WERI-Rb-1 (cell line): ENCODE measurements at regions not wholly inside any gene's neighbourhood (a gene's known extent, or its start where the extent isn't known, plus 50 kb on each side); places are given as distances from the start of the nearest gene placed in this dataset.

Experiments
- DNase-seq: peaks from one replicate; pipeline ENCODE4 v3.0.0-alpha.2; 2020
- H3K27ac ChIP-seq: fragments of 250-450 bp; sonication (Bioruptor Pico); 2 replicates; pipeline ENCODE4 v1.5.1; 2020; ENCODE audit warnings: mild to moderate bottlenecking, moderate library complexity
- H3K27me3 ChIP-seq: fragments of 250-450 bp; sonication (Bioruptor Pico); 2 replicates; pipeline ENCODE4 v1.5.1; 2021; ENCODE audit warnings: mild to moderate bottlenecking, low read depth, moderate library complexity; ENCODE audit not compliant: insufficient read depth, severe bottlenecking
- H3K36me3 ChIP-seq: fragments of 250-450 bp; sonication (Bioruptor Pico); 2 replicates; pipeline ENCODE4 v1.5.1; 2020; ENCODE audit warnings: mild to moderate bottlenecking, moderate library complexity
- H3K4me3 ChIP-seq: 2 replicates; pipeline ENCODE4 v1.5.1; 2011; ENCODE audit warnings: low read depth, mild to moderate bottlenecking, control low read depth, low read length
- H3K9me3 ChIP-seq: fragments of 250-450 bp; sonication (Bioruptor Pico); 2 replicates; pipeline ENCODE4 v1.5.1; 2021; ENCODE audit warnings: mild to moderate bottlenecking, moderate library complexity; ENCODE audit not compliant: severe bottlenecking
- TF ChIP-seq, protein P1 (sequence below): IDR thresholded peaks from 2 replicates; pipeline ENCODE4 v1.5.1; 2011; ENCODE audit warnings: low read depth, mild to moderate bottlenecking, control low read depth, inconsistent platforms, low read length

DNA sequence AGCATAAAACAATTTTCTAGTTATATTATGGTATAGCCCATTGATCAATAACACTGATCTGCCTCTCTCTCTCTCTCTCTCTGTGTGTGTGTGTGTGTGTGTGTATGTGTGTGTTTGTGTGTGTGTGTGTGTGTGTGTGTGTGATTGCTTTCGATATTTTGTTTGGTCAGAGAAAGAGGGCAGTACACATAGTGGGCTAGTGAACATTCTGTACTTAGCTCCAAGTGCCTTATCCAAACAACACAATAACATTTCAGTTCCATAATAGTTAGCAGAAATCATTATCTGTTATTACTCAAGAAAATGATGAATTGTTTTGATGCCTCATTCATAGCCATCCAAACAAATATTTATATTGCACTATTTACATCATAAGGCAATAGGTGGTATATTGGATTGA lies 979.1 kb upstream of the CITED2 start:
- TF ChIP-seq, protein P1, sequence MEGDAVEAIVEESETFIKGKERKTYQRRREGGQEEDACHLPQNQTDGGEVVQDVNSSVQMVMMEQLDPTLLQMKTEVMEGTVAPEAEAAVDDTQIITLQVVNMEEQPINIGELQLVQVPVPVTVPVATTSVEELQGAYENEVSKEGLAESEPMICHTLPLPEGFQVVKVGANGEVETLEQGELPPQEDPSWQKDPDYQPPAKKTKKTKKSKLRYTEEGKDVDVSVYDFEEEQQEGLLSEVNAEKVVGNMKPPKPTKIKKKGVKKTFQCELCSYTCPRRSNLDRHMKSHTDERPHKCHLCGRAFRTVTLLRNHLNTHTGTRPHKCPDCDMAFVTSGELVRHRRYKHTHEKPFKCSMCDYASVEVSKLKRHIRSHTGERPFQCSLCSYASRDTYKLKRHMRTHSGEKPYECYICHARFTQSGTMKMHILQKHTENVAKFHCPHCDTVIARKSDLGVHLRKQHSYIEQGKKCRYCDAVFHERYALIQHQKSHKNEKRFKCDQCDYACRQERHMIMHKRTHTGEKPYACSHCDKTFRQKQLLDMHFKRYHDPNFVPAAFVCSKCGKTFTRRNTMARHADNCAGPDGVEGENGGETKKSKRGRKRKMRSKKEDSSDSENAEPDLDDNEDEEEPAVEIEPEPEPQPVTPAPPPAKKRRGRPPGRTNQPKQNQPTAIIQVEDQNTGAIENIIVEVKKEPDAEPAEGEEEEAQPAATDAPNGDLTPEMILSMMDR = no peak
- Histone ChIP-seq H3K4me3 (no peak overlapping the region), H3K36me3 (no peaks in the 10 kb centered on the region), H3K27me3 (no peaks in the 10 kb centered on the region), H3K9me3 (no peaks in the 10 kb centered on the region), H3K27ac (no peak overlapping the region)
- no peak for DNase-seq

DNA sequence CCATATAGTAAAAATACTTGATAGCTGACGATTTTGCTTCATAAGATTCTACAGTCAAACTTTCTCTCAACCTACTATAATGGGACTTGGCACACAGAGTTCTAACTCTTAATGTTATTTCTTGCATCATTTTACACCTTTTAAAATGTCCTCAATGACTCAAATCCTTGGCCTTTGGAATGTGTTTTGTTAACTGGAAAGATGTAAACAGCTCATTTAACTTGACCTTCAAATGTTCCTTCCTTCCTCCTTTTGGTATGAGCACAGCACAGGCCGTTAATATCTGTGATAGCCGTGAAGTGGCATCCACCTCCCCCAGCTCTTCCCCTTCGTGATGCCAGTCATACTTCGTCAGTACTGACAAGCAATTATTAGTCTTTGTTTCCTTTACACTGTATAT lies 972.0 kb upstream of the CITED2 start:
- no peak for DNase-seq
- H3K27me3 ChIP-seq = no peaks in the 10 kb centered on the region
- TF ChIP-seq, protein P1 = no peak
- H3K4me3 ChIP-seq = no peak overlapping the region
- no peaks in the 10 kb centered on the region for H3K36me3 ChIP-seq
- H3K9me3 ChIP-seq = no peaks in the 10 kb centered on the region
- no peak overlapping the region for H3K27ac ChIP-seq

DNA sequence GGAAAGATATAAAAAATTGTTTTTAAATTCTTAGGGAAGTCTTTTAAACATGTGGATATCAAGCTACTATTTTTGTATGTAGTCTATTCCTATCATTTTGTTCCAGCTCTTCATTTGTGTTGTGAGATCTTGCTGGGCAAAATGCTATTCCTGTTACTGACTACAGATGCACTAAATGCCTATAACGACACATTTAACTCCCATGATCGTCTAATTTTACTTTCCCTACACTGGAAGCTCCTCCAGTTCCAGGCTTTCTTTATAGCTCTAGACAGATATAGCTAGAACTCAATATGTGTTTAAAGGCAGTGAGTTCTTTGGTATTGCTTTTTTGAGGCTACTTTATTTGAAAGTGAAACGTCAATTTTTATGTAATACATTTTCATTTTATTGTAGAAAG lies 971.5 kb upstream of the CITED2 start:
- no peak overlapping the region for H3K27ac ChIP-seq
- no peaks in the 10 kb centered on the region for H3K36me3 ChIP-seq
- H3K9me3 ChIP-seq = no peaks in the 10 kb centered on the region
- TF ChIP-seq, protein P1 = no peak
- H3K4me3 ChIP-seq = no peak overlapping the region
- DNase-seq = no peak
- no peaks in the 10 kb centered on the region for H3K27me3 ChIP-seq

DNA sequence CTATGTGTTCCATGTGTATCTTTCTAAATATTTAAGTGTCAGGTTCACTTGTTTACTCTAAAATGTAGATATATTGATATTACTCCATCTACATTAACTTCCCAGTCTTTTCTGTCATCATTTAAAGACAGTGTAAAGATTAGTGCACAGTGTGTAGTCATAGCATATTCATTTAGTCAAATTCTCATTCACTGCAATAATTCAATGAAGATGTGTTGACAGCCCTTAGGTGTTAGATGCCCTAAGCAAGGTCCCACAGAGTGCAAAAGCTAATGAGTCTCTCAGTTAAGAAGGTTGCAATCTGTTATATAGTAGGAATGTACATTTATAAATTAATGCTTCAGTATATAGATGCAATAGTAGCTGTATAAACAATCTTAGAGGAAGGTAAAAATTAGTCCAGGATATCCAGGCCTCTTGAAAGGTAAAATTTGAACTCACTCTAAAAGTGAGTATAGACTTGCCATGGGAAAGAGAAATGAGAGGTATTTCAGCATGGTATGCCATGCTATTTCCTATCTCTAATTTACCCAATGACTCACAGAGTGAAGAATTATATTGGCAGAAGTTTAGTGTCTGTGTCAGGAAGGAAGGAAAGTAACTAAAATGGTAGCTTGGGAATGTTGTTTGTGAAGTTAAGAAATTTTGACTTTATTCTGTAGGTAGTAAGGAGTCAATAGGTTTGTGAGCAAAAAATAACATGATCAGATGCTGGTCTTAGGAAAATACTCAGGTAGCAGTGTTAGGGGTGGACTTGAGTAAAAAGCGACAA lies 969.9 kb upstream of the CITED2 start:
- H3K9me3 ChIP-seq = no peaks in the 10 kb centered on the region
- no peak for DNase-seq
- no peak overlapping the region for H3K27ac ChIP-seq
- no peaks in the 10 kb centered on the region for H3K36me3 ChIP-seq
- TF ChIP-seq, protein P1 = no peak
- H3K27me3 ChIP-seq = no peaks in the 10 kb centered on the region
- no peak overlapping the region for H3K4me3 ChIP-seq

DNA sequence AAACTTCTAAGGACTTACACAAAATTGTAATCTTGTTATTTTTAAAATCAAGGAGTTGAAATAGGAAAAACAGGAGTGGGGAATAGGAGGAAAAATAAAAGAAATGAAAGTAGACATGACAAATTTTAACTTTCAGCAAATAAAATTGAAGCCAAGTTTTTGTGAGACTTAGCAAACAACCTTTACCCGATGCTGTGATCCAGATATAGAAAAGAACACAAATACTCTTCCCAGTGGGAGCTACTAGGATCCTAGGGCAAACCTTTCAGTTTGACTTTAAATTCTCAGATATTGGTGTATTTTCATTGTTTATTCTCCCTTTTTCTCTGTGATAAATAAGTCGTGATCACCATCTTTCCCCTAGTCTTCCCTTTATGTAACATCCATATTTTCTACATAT lies 968.7 kb upstream of the CITED2 start:
- DNase-seq = no peak
- Histone ChIP-seq H3K36me3 (no peaks in the 10 kb centered on the region), H3K27me3 (no peaks in the 10 kb centered on the region), H3K27ac (no peak overlapping the region), H3K4me3 (no peak overlapping the region), H3K9me3 (no peaks in the 10 kb centered on the region)
- TF ChIP-seq, protein P1 = no peak

GRCh38 chr6:140341272-140341671 lies 966.8 kb upstream of the CITED2 start:
- Histone ChIP-seq H3K36me3 (no peaks in the 10 kb centered on the region), H3K4me3 (no peak overlapping the region), H3K9me3 (no peaks in the 10 kb centered on the region), H3K27ac (no peak overlapping the region), H3K27me3 (no peaks in the 10 kb centered on the region)
- TF ChIP-seq, protein P1 = no peak
- no peak for DNase-seq
